ENCODE measurements at regions not wholly inside any gene's neighbourhood (a gene's known extent, or its start where the extent isn't known, plus 50 kb on each side); places are given as distances from the start of the nearest gene placed in this dataset.

- no peak for DNase-seq (ENCODE audit: extremely low read depth, low read depth)
- no peak overlapping the region for H3K4me3 ChIP-seq (replicated peaks; ENCODE audit: low read depth, low read length)
- no peak for TF ChIP-seq CTCF (IDR thresholded peaks at IDR 0.05; ENCODE audit: low read depth, low read length, missing control alignments)
These were observed 473.6 kb upstream of the ZFHX3 start for GRCh38 chr16:73521499-73521898.

- no peak for TF ChIP-seq CTCF (IDR thresholded peaks at IDR 0.05; ENCODE audit: low read depth, low read length, missing control alignments)
- no peak for DNase-seq (ENCODE audit: extremely low read depth, low read depth)
- no peak overlapping the region for H3K4me3 ChIP-seq (replicated peaks; ENCODE audit: low read depth, low read length)
These were observed 467.7 kb upstream of the ZFHX3 start for GRCh38 chr16:73515616-73516015.

- no peak for TF ChIP-seq CTCF (IDR thresholded peaks at IDR 0.05; ENCODE audit: low read depth, low read length, missing control alignments)
- H3K4me3 ChIP-seq (replicated peaks; ENCODE audit: low read depth, low read length): no peak overlapping the region
- no peak for DNase-seq (ENCODE audit: extremely low read depth, low read depth)
These were observed 462.9 kb upstream of the ZFHX3 start for GRCh38 chr16:73510852-73511251.

GRCh38 chr16:73506568-73507056 lies 458.7 kb upstream of the ZFHX3 start:
- TF ChIP-seq CTCF (IDR thresholded peaks at IDR 0.05; ENCODE audit: low read depth, low read length, missing control alignments): no peak
- DNase-seq (ENCODE audit: extremely low read depth, low read depth): no peak
- no peak overlapping the region for H3K4me3 ChIP-seq (replicated peaks; ENCODE audit: low read depth, low read length)

GRCh38 chr16:73505577-73505976 lies 457.6 kb upstream of the ZFHX3 start:
- DNase-seq (ENCODE audit: extremely low read depth, low read depth): no peak
- TF ChIP-seq CTCF (IDR thresholded peaks at IDR 0.05; ENCODE audit: low read depth, low read length, missing control alignments): no peak
- H3K4me3 ChIP-seq (replicated peaks; ENCODE audit: low read depth, low read length): no peak overlapping the region

- DNase-seq (ENCODE audit: extremely low read depth, low read depth): no peak
- no peak for TF ChIP-seq CTCF (IDR thresholded peaks at IDR 0.05; ENCODE audit: low read depth, low read length, missing control alignments)
These were observed 457.0 kb upstream of the ZFHX3 start for GRCh38 chr16:73504591-73505575.

More at GRCh38 chr16:73504591-73505575, 457.0 kb upstream of the ZFHX3 start:
- no peak overlapping the region for H3K4me3 ChIP-seq (replicated peaks; ENCODE audit: low read depth, low read length)

All from HFF-Myc (cell line).